HL-60 (cell line): ENCODE measurements at regions not wholly inside any gene's neighbourhood (a gene's known extent, or its start where the extent isn't known, plus 50 kb on each side); places are given as distances from the start of the nearest gene placed in this dataset.
"Not testable (repeated sequence)": the region's sequence is repeated elsewhere in the genome, so short reads cannot be mapped to it uniquely, and the experiment has no call there.

Experiments used
- POLR2AphosphoS5 ChIP-seq: IDR thresholded peaks from 2 replicates; pipeline ENCODE4 v1.6.1; 2012; ENCODE audit warnings: low read depth
- TF ChIP-seq, protein P1 (sequence below): IDR thresholded peaks from one replicate; pipeline ENCODE4 v1.5.1; 2011; ENCODE audit warnings: low read length, control low read depth, inconsistent platforms; ENCODE audit not compliant: insufficient read depth
- TF ChIP-seq, protein P2 (sequence below): IDR thresholded peaks from 2 replicates; pipeline ENCODE4 v1.6.1; 2012; ENCODE audit warnings: low read depth; ENCODE audit not compliant: insufficient replicate concordance

DNA sequence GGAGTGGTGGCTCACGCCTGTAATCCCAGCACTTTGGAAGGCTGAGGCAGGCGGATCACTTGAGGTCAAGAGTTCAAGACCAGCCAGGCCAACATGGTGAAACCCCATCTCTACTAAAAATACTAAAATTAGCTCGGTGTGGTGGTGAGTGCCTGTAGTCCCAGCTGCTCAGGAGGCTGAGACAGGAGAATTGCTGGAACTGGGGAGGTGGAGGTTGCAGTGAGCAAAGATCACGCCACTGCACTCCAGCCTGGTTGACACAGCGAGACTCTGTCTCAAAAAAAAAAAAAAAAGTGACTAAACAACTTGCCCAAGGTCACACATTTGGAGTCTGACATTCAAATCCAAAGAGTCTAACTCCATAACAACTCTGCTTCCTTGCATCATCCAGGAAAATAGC lies 192.4 kb upstream of the C16orf82 start:
- not testable (repeated sequence) for TF ChIP-seq POLR2AphosphoS5
- TF ChIP-seq, protein P1, sequence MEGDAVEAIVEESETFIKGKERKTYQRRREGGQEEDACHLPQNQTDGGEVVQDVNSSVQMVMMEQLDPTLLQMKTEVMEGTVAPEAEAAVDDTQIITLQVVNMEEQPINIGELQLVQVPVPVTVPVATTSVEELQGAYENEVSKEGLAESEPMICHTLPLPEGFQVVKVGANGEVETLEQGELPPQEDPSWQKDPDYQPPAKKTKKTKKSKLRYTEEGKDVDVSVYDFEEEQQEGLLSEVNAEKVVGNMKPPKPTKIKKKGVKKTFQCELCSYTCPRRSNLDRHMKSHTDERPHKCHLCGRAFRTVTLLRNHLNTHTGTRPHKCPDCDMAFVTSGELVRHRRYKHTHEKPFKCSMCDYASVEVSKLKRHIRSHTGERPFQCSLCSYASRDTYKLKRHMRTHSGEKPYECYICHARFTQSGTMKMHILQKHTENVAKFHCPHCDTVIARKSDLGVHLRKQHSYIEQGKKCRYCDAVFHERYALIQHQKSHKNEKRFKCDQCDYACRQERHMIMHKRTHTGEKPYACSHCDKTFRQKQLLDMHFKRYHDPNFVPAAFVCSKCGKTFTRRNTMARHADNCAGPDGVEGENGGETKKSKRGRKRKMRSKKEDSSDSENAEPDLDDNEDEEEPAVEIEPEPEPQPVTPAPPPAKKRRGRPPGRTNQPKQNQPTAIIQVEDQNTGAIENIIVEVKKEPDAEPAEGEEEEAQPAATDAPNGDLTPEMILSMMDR, result not testable (repeated sequence)
- TF ChIP-seq, protein P2, sequence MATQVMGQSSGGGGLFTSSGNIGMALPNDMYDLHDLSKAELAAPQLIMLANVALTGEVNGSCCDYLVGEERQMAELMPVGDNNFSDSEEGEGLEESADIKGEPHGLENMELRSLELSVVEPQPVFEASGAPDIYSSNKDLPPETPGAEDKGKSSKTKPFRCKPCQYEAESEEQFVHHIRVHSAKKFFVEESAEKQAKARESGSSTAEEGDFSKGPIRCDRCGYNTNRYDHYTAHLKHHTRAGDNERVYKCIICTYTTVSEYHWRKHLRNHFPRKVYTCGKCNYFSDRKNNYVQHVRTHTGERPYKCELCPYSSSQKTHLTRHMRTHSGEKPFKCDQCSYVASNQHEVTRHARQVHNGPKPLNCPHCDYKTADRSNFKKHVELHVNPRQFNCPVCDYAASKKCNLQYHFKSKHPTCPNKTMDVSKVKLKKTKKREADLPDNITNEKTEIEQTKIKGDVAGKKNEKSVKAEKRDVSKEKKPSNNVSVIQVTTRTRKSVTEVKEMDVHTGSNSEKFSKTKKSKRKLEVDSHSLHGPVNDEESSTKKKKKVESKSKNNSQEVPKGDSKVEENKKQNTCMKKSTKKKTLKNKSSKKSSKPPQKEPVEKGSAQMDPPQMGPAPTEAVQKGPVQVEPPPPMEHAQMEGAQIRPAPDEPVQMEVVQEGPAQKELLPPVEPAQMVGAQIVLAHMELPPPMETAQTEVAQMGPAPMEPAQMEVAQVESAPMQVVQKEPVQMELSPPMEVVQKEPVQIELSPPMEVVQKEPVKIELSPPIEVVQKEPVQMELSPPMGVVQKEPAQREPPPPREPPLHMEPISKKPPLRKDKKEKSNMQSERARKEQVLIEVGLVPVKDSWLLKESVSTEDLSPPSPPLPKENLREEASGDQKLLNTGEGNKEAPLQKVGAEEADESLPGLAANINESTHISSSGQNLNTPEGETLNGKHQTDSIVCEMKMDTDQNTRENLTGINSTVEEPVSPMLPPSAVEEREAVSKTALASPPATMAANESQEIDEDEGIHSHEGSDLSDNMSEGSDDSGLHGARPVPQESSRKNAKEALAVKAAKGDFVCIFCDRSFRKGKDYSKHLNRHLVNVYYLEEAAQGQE, result not testable (repeated sequence)
